OCI-LY7 (cell line): ENCODE measurements at regions not wholly inside any gene's neighbourhood (a gene's known extent, or its start where the extent isn't known, plus 50 kb on each side); places are given as distances from the start of the nearest gene placed in this dataset.

Experiments
- BruUV-seq: library from RNA; stranded (reverse); fragments of 400-500 nt; replicated peaks from 2 replicates; lab custom pipeline; 2021; lab: Mats Ljungman, UMichigan
- CTCF ChIA-PET: fragments of 300-600 bp; sonication (Branson Sonifier 250); formaldehyde crosslinking; loops from one replicate; lab custom pipeline; 2022; ENCODE audit warnings: antibody characterized with exemption; ENCODE audit not compliant: unreplicated experiment; lab: Charles Lee
- POLR2A ChIA-PET: fragments of 300-600 bp; sonication (Branson Sonifier 250); formaldehyde crosslinking; loops from one replicate; lab custom pipeline; 2022; ENCODE audit warnings: antibody characterized with exemption; lab: Charles Lee
- DNase-seq: peaks from one replicate; pipeline ENCODE4 v3.0.0-alpha.2; 2015; ENCODE audit warnings: low spot score
- H2AFZ ChIP-seq: fragments of 200-600 bp; sonication (generic), shearing (Covaris generic); 2 replicates; pipeline ENCODE4 v1.6.1; 2014; ENCODE audit warnings: mild to moderate bottlenecking, antibody characterized with exemption, low read length, moderate library complexity
- H3K27ac ChIP-seq: fragments of 200-600 bp; sonication (generic); 2 replicates; pipeline ENCODE4 v1.5.1; 2014; ENCODE audit warnings: mixed run types, low read depth, mild to moderate bottlenecking, moderate library complexity, low read length, inconsistent platforms; ENCODE audit not compliant: poor library complexity, severe bottlenecking
- H3K36me3 ChIP-seq: fragments of 200-600 bp; sonication (generic); 2 replicates; pipeline ENCODE4 v1.6.1; 2014; ENCODE audit warnings: mild to moderate bottlenecking, antibody characterized with exemption, low read length, moderate library complexity, mixed read lengths; ENCODE audit not compliant: insufficient read depth
- H3K4me1 ChIP-seq: fragments of 200-600 bp; sonication (generic); 2 replicates; pipeline ENCODE4 v1.5.1; 2014; ENCODE audit warnings: mild to moderate bottlenecking, low read length; ENCODE audit not compliant: insufficient read depth, poor library complexity, severe bottlenecking
- H3K4me2 ChIP-seq: fragments of 200-600 bp; sonication (generic); 2 replicates; pipeline ENCODE4 v1.6.1; 2014; ENCODE audit warnings: mild to moderate bottlenecking, low read length
- H3K4me3 ChIP-seq: fragments of 200-600 bp; sonication (generic); 2 replicates; pipeline ENCODE4 v1.5.1; 2014; ENCODE audit warnings: mild to moderate bottlenecking, low read depth, low read length; ENCODE audit not compliant: poor library complexity, severe bottlenecking
- H3K79me2 ChIP-seq: fragments of 200-600 bp; sonication (generic); 2 replicates; pipeline ENCODE4 v1.6.1; 2016; ENCODE audit warnings: low read depth, mild to moderate bottlenecking, low read length, moderate library complexity, mixed read lengths; ENCODE audit not compliant: insufficient read depth
- H3K9me2 ChIP-seq: fragments of 200-600 bp; sonication (generic); 2 replicates; pipeline ENCODE4 v1.6.1; 2016; ENCODE audit warnings: mild to moderate bottlenecking, low read length, mixed read lengths; ENCODE audit not compliant: insufficient read depth
- H3K9me3 ChIP-seq: fragments of 200-600 bp; sonication (generic); 2 replicates; pipeline ENCODE4 v1.6.1; 2014; ENCODE audit warnings: mild to moderate bottlenecking, mixed run types, low read length, mixed read lengths
- H4K20me1 ChIP-seq: fragments of 200-600 bp; sonication (generic); 2 replicates; pipeline ENCODE4 v1.6.1; 2014; ENCODE audit warnings: mild to moderate bottlenecking, antibody characterized with exemption, low read length, moderate library complexity, mixed read lengths; ENCODE audit not compliant: insufficient read depth
- EZH2phosphoT487 ChIP-seq: fragments of 200-600 bp; sonication (generic); IDR thresholded peaks from 2 replicates; pipeline ENCODE4 v1.6.1; 2018; ENCODE audit warnings: low read depth, borderline replicate concordance, mild to moderate bottlenecking, mixed run types, antibody characterized with exemption, low read length, moderate library complexity, mixed read lengths
- intact Hi-C: fragments of 100-400 bp; cut with micrococcal nuclease; formaldehyde crosslinking; loops from one replicate; pipeline ENCODE4 v1.10.0; 2022; ENCODE audit not compliant: unreplicated experiment
- TF ChIP-seq, protein P1 (sequence below): fragments of 200-600 bp; sonication (generic); conservative IDR thresholded peaks from 2 replicates; pipeline ENCODE4 v1.5.1; 2014; ENCODE audit warnings: mild to moderate bottlenecking, antibody characterized with exemption, low read length, moderate library complexity, mixed read lengths

- DNase-seq: no peak
- no peaks in the 10 kb centered on the region for H3K36me3 ChIP-seq
- CTCF ChIA-PET: no interaction called here
- H3K4me1 ChIP-seq: no peaks in the 10 kb centered on the region
- intact Hi-C loops: no loop called here
- no peaks in the 10 kb centered on the region for H3K9me2 ChIP-seq
- POLR2A ChIA-PET: no interaction called here
- no TSS peak for BruUV-seq
- no peak overlapping the region for H3K27ac ChIP-seq
- TF ChIP-seq, protein P1, sequence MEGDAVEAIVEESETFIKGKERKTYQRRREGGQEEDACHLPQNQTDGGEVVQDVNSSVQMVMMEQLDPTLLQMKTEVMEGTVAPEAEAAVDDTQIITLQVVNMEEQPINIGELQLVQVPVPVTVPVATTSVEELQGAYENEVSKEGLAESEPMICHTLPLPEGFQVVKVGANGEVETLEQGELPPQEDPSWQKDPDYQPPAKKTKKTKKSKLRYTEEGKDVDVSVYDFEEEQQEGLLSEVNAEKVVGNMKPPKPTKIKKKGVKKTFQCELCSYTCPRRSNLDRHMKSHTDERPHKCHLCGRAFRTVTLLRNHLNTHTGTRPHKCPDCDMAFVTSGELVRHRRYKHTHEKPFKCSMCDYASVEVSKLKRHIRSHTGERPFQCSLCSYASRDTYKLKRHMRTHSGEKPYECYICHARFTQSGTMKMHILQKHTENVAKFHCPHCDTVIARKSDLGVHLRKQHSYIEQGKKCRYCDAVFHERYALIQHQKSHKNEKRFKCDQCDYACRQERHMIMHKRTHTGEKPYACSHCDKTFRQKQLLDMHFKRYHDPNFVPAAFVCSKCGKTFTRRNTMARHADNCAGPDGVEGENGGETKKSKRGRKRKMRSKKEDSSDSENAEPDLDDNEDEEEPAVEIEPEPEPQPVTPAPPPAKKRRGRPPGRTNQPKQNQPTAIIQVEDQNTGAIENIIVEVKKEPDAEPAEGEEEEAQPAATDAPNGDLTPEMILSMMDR: no peak
- no peak for TF ChIP-seq EZH2phosphoT487
- no peaks in the 10 kb centered on the region for H3K79me2 ChIP-seq
- H3K9me3 ChIP-seq: no peaks in the 10 kb centered on the region
- no peak overlapping the region for H2AFZ ChIP-seq
- no peak overlapping the region for H3K4me3 ChIP-seq
- H4K20me1 ChIP-seq: no peaks in the 10 kb centered on the region
- H3K4me2 ChIP-seq: no peak overlapping the region
Measured at GRCh38 chr18:21934766-21935015, 194.1 kb downstream of the MIB1 start.

DNA sequence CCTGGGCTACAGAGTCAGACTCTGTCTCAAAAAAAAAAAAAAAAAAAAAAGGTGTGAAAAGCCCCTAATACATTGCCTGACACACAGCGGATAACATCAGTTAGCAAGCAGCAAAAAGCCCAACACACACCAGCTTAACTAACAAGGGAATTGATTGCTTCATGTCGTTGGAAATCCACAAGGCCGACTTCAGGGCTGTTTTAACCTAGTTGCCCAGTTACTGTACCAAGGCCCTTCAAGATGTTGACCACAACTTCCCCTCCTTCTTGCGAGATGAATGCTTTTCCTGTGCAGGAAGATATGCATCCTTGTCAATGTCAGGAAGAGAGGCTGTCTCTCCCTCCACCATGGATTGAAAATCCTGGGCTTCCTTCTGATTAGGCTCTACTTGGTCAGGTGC lies 202.9 kb downstream of the MIB1 start:
- TF ChIP-seq, protein P1: no peak
- no peak for TF ChIP-seq EZH2phosphoT487
- Histone ChIP-seq H3K9me3 (no peaks in the 10 kb centered on the region), H3K9me2 (no peaks in the 10 kb centered on the region), H3K4me3 (no peak overlapping the region), H4K20me1 (no peaks in the 10 kb centered on the region), H3K79me2 (no peaks in the 10 kb centered on the region), H3K4me2 (no peak overlapping the region), H3K36me3 (no peaks in the 10 kb centered on the region), H3K4me1 (no peaks in the 10 kb centered on the region), H2AFZ (no peak overlapping the region), H3K27ac (no peak overlapping the region)
- ChIA-PET CTCF (no interaction called here), POLR2A (no interaction called here)
- DNase-seq: no peak
- intact Hi-C loops: no loop called here
- BruUV-seq: no TSS peak

GRCh38 chr18:21949326-21950015 lies 208.9 kb downstream of the MIB1 start:
- no TSS peak for BruUV-seq
- Histone ChIP-seq H3K4me2 (no peak overlapping the region), H3K36me3 (no peaks in the 10 kb centered on the region), H3K9me3 (no peaks in the 10 kb centered on the region), H3K4me3 (no peak overlapping the region), H3K9me2 (no peaks in the 10 kb centered on the region), H2AFZ (no peak overlapping the region), H3K79me2 (no peaks in the 10 kb centered on the region), H4K20me1 (no peaks in the 10 kb centered on the region), H3K4me1 (no peaks in the 10 kb centered on the region), H3K27ac (no peak overlapping the region)
- intact Hi-C loops: no loop called here
- TF ChIP-seq, protein P1: no peak
- TF ChIP-seq EZH2phosphoT487: no peak
- CTCF ChIA-PET: no interaction called here
- POLR2A ChIA-PET: interaction anchor here (0.6 kb wide), 1 partner anchor 69 kb away, joined by 6 read pairs; no protein-coding TSS in a partner anchor
- no peak for DNase-seq
